ENCODE measurements at regions not wholly inside any gene's neighbourhood (a gene's known extent, or its start where the extent isn't known, plus 50 kb on each side); places are given as distances from the start of the nearest gene placed in this dataset.

GRCh38 chr13:95455782-95456181, 96.7 kb upstream of the CLDN10 start:
- Histone ChIP-seq H3K4me1 (ENCODE audit: control insufficient read depth, insufficient read depth, low read length) (no peaks in the 10 kb centered on the region), H3K9me3 (ENCODE audit: control insufficient read depth, insufficient read depth, low read depth, low read length) (no peaks in the 10 kb centered on the region), H3K27ac (ENCODE audit: extremely low read depth, low read depth, low read length) (no peak overlapping the region), H3K36me3 (ENCODE audit: control insufficient read depth in 2 of 2, insufficient read depth in 1 of 2, low read length in 2 of 2) (no peaks in the 10 kb centered on the region), H3K4me3 (ENCODE audit: low read depth, low read length) (no peak overlapping the region)
- POLR2A ChIA-PET = no interaction called here
- CTCF ChIA-PET = no interaction called here
- TF ChIP-seq ZNF664 (tag by site-specific recombination; IDR thresholded peaks at IDR 0.05) (no peak), MYNN (tag by site-specific recombination; IDR thresholded peaks at IDR 0.05; ENCODE audit: borderline replicate concordance) (no peak), ZSCAN30 (tag by site-specific recombination; IDR thresholded peaks at IDR 0.05) (no peak), ZNF830 (tag by site-specific recombination; IDR thresholded peaks at IDR 0.05; ENCODE audit: low read depth) (no peak), TSHZ1 (tag by site-specific recombination; IDR thresholded peaks at IDR 0.05; ENCODE audit: borderline replicate concordance) (no peak), ZNF48 (tag by site-specific recombination; IDR thresholded peaks at IDR 0.05) (no peak), HIC1 (tag by site-specific recombination; IDR thresholded peaks at IDR 0.05) (no peak), ZNF114 (tag by site-specific recombination; IDR thresholded peaks at IDR 0.05) (no peak), ZNF792 (tag by site-specific recombination; IDR thresholded peaks at IDR 0.05) (no peak), ZNF549 (tag by site-specific recombination; IDR thresholded peaks at IDR 0.05) (no peak), ZNF26 (tag by site-specific recombination; IDR thresholded peaks at IDR 0.05) (no peak), ZNF175 (tag by site-specific recombination; IDR thresholded peaks at IDR 0.05) (no peak), ZNF416 (tag by site-specific recombination; IDR thresholded peaks at IDR 0.05) (no peak), ZNF514 (tag by site-specific recombination; IDR thresholded peaks at IDR 0.05) (no peak)

- Histone ChIP-seq H3K36me3 (ENCODE audit: control insufficient read depth in 2 of 2, insufficient read depth in 1 of 2, low read length in 2 of 2) (no peaks in the 10 kb centered on the region), H3K4me3 (ENCODE audit: low read depth, low read length) (no peak overlapping the region), H3K4me1 (ENCODE audit: control insufficient read depth, insufficient read depth, low read length) (no peaks in the 10 kb centered on the region), H3K9me3 (ENCODE audit: control insufficient read depth, insufficient read depth, low read depth, low read length) (no peaks in the 10 kb centered on the region), H3K27ac (ENCODE audit: extremely low read depth, low read depth, low read length) (no peak overlapping the region)
- ChIA-PET POLR2A (no interaction called here), CTCF (interaction anchor here (1.5 kb wide), 1 partner anchor 52 kb away, joined by 4 read pairs; no protein-coding TSS in a partner anchor)
- TF ChIP-seq ZNF513 (tag by site-specific recombination; IDR thresholded peaks at IDR 0.05) = no peak
- TF ChIP-seq ZSCAN5A (tag by site-specific recombination; IDR thresholded peaks at IDR 0.05) = no peak
- TF ChIP-seq ZNF24 (tag by site-specific recombination; IDR thresholded peaks at IDR 0.05) = no peak
- no peak for TF ChIP-seq ZNF26 (tag by site-specific recombination; IDR thresholded peaks at IDR 0.05)
- TF ChIP-seq PRDM1 (tag by site-specific recombination; IDR thresholded peaks at IDR 0.05) = no peak
- no peak for TF ChIP-seq ZNF654 (tag by site-specific recombination; IDR thresholded peaks at IDR 0.05; ENCODE audit: low read depth)
- TF ChIP-seq ZNF623 (tag by site-specific recombination; IDR thresholded peaks at IDR 0.05) = no peak
- TF ChIP-seq ZNF248 (tag by site-specific recombination; IDR thresholded peaks at IDR 0.05) = no peak
- no peak for TF ChIP-seq ZFHX2 (tag by site-specific recombination; conservative IDR thresholded peaks at IDR 0.05)
- TF ChIP-seq ZNF423 (tag by site-specific recombination; IDR thresholded peaks at IDR 0.05) = no peak
- no peak for TF ChIP-seq SP2 (tag by site-specific recombination; IDR thresholded peaks at IDR 0.05)
- no peak for TF ChIP-seq KLF7 (tag by site-specific recombination; IDR thresholded peaks at IDR 0.05; ENCODE audit: borderline replicate concordance)
- no peak for TF ChIP-seq ZNF549 (tag by site-specific recombination; IDR thresholded peaks at IDR 0.05)
Observed at GRCh38 chr13:95456815-95457214, 95.7 kb upstream of the CLDN10 start.
